Medulla oblongata (tissue), 1 donor: ENCODE measurements at regions not wholly inside any gene's neighbourhood (a gene's known extent, or its start where the extent isn't known, plus 50 kb on each side); places are given as distances from the start of the nearest gene placed in this dataset.

Experiments used
- DNase-seq: peaks from one replicate; pipeline ENCODE4 v3.0.0-alpha.2; 2015; ENCODE audit errors: extremely low spot score

GRCh38 chr10:94192974-94193373 lies 169.8 kb downstream of the NOC3L start:
- DNase-seq: no peak

GRCh38 chr10:94193466-94193924 lies 169.2 kb downstream of the NOC3L start:
- peak; percentile 6 for DNase-seq

- DNase-seq: no peak
Observed at GRCh38 chr10:94194256-94194655, 168.5 kb downstream of the NOC3L start.

GRCh38 chr10:94197241-94197640 lies 165.5 kb downstream of the NOC3L start:
- DNase-seq: no peak

- DNase-seq: no peak
Observed at GRCh38 chr10:94198324-94198723, 164.4 kb downstream of the NOC3L start.

- DNase-seq: no peak
Observed at GRCh38 chr10:94199565-94199964, 163.2 kb downstream of the NOC3L start.

GRCh38 chr10:94200146-94200837 lies 162.4 kb downstream of the NOC3L start:
- no peak for DNase-seq

- peak; percentile 25 for DNase-seq
Observed at GRCh38 chr10:94205396-94205831, 157.3 kb downstream of the NOC3L start.

GRCh38 chr10:94206176-94206575 lies 156.6 kb downstream of the NOC3L start:
- no peak for DNase-seq

- no peak for DNase-seq
Observed at GRCh38 chr10:94208315-94208714, 154.4 kb downstream of the NOC3L start.

- DNase-seq: no peak
Observed at GRCh38 chr10:94210440-94211168, 152.1 kb downstream of the NOC3L start.

GRCh38 chr10:94211169-94211510 lies 151.6 kb downstream of the NOC3L start:
- no peak for DNase-seq

- DNase-seq: no peak
Observed at GRCh38 chr10:94213001-94213530, 149.7 kb downstream of the NOC3L start.

- no peak for DNase-seq
Observed at GRCh38 chr10:94213980-94214379, 148.8 kb downstream of the NOC3L start.

- no peak for DNase-seq
Observed at GRCh38 chr10:94214481-94214893, 148.3 kb downstream of the NOC3L start.

GRCh38 chr10:94216201-94216600 lies 146.5 kb downstream of the NOC3L start:
- DNase-seq: no peak

- DNase-seq: no peak
Observed at GRCh38 chr10:94217411-94217810, 145.3 kb downstream of the NOC3L start.

- DNase-seq: no peak
Observed at GRCh38 chr10:94218493-94219183, 144.1 kb downstream of the NOC3L start.

- no peak for DNase-seq
Observed at GRCh38 chr10:94219829-94220228, 142.9 kb downstream of the NOC3L start.

GRCh38 chr10:94220717-94221116 lies 142.0 kb downstream of the NOC3L start:
- no peak for DNase-seq

GRCh38 chr10:94223702-94224370 lies 138.9 kb downstream of the NOC3L start:
- DNase-seq: no peak

- DNase-seq: no peak
Observed at GRCh38 chr10:94224656-94225055, 138.1 kb downstream of the NOC3L start.
